ENCODE measurements at regions not wholly inside any gene's neighbourhood (a gene's known extent, or its start where the extent isn't known, plus 50 kb on each side); places are given as distances from the start of the nearest gene placed in this dataset.

DNA sequence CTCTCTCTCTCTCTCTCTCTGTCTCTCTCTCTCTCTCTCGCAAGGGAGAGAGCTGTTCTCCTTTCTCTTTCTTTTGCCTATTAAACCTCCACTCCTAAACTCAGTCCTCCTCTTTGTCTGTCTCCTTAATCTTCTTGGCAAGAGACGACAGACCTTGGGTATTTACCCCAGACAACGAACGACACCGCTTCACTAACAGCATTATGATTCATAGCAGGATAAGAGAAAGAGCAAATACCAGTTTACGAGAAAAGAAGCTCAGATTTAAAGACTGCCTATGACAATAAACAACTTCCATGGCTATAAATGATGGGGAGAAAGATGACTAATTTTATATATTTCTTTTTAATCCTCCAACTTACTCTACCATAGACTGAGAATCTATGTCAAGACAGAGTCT lies 1396.5 kb upstream of the CELF2 start:
- ATAC-seq (no peak), DNase-seq (no peak)
- Histone ChIP-seq H3K9me3 (no peaks in the 10 kb centered on the region), H3K36me3 (ENCODE audit: low read depth) (no peaks in the 10 kb centered on the region), H3K4me1 (ENCODE audit: low read depth) (no peaks in the 10 kb centered on the region), H3K4me3 (no peak overlapping the region)
- intact Hi-C loops (cut with DNase I, micrococcal nuclease): no loop called here
- TF ChIP-seq, protein P1, sequence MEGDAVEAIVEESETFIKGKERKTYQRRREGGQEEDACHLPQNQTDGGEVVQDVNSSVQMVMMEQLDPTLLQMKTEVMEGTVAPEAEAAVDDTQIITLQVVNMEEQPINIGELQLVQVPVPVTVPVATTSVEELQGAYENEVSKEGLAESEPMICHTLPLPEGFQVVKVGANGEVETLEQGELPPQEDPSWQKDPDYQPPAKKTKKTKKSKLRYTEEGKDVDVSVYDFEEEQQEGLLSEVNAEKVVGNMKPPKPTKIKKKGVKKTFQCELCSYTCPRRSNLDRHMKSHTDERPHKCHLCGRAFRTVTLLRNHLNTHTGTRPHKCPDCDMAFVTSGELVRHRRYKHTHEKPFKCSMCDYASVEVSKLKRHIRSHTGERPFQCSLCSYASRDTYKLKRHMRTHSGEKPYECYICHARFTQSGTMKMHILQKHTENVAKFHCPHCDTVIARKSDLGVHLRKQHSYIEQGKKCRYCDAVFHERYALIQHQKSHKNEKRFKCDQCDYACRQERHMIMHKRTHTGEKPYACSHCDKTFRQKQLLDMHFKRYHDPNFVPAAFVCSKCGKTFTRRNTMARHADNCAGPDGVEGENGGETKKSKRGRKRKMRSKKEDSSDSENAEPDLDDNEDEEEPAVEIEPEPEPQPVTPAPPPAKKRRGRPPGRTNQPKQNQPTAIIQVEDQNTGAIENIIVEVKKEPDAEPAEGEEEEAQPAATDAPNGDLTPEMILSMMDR (IDR thresholded peaks at IDR 0.05): no peak

DNA sequence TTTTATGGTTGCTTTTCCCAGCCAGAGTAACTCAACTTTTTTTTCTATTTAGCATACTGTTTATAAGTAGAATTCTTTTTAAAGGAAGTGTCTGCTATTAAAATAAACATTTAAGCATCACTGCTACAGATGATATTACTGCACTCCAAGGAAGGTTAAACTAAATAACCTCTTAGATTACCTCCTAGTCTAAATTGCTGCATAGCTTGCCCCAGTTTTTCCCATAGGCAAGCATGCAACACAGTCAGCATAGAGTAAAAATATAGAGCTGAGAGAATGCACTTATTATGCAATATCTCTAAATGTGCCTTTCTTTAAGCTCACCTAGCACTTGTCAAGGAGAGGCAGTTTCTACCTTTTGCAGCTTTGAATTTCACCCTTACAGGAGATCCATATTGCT lies 1392.4 kb upstream of the CELF2 start:
- TF ChIP-seq, protein P1 (IDR thresholded peaks at IDR 0.05): no peak
- Histone ChIP-seq H3K4me3 (no peak overlapping the region), H3K4me1 (ENCODE audit: low read depth) (no peaks in the 10 kb centered on the region), H3K36me3 (ENCODE audit: low read depth) (no peaks in the 10 kb centered on the region), H3K9me3 (peaks cover 6% of the 10 kb centered on the region)
- no peak for ATAC-seq
- intact Hi-C loops (cut with DNase I, micrococcal nuclease): no loop called here
- DNase-seq: no peak

DNA sequence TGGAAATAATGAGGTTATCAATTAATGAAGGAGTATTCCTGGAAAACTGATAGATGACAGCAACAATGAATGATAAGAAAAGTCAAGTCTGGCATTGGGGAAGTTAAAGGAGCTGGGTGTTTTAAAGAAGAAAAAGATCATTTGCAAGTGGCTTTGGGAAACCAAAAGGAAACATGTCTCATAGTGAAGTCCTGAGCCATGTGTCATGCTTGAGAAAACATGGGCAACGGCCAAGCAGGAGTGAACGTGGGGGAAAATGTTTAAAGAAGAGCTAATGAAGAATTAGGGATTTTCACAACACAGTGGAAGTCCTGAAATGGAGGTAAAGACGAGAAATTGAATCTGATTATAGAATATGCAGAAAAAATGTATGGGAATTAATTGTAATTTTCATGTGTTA lies 1383.2 kb upstream of the CELF2 start:
- Histone ChIP-seq H3K36me3 (ENCODE audit: low read depth) (no peaks in the 10 kb centered on the region), H3K4me3 (no peak overlapping the region), H3K4me1 (ENCODE audit: low read depth) (no peaks in the 10 kb centered on the region), H3K9me3 (peaks cover 5% of the 10 kb centered on the region)
- intact Hi-C loops (cut with DNase I, micrococcal nuclease): no loop called here
- ATAC-seq: no peak
- DNase-seq: no peak
- TF ChIP-seq, protein P1 (IDR thresholded peaks at IDR 0.05): no peak

DNA sequence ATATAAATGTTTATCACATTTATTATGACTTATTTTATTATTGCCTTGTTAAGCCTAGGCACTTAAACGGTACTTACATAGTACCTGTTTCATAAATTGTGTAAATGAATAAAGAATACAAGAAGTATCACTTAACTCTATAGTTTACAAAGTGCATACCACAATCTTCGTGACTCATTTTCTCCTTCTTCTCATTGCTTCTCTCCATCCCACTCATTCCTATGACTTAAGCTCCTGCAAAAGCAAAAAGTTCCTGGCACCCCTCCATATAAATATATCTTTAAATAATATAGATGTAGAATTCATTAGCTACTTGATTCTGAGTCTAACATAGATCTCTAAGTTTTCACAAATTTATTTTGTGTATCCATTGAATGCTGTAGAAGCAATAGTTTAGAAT lies 1382.0 kb upstream of the CELF2 start:
- peaks cover 5% of the 10 kb centered on the region for H3K9me3 ChIP-seq
- TF ChIP-seq, protein P1 (IDR thresholded peaks at IDR 0.05): no peak
- DNase-seq (no peak), ATAC-seq (no peak)
- no peaks in the 10 kb centered on the region for H3K4me1 ChIP-seq (ENCODE audit: low read depth)
- no peaks in the 10 kb centered on the region for H3K36me3 ChIP-seq (ENCODE audit: low read depth)
- intact Hi-C loops (cut with DNase I, micrococcal nuclease): no loop called here
- no peak overlapping the region for H3K4me3 ChIP-seq

DNA sequence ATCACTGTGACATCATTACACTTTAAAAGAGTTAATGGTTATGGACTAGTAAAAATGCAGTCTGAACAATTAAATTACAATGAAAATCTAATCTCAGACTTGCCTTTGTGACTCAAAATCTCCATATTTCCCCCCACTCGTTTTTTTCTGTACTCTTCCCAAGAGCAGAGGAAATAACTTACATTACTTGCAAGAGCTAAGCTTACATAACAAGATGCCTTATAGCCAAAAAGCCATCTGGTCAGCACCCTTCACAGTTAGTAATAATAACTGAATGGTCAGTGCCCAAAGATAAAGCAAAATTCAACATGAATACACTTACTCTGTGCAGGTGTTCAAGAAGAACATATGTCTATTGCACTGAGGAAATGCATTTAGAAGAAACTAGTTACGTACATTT lies 1381.5 kb upstream of the CELF2 start:
- no peak for ATAC-seq
- intact Hi-C loops (cut with DNase I, micrococcal nuclease): no loop called here
- Histone ChIP-seq H3K36me3 (ENCODE audit: low read depth) (no peaks in the 10 kb centered on the region), H3K4me3 (no peak overlapping the region), H3K4me1 (ENCODE audit: low read depth) (no peaks in the 10 kb centered on the region), H3K9me3 (peaks cover 3% of the 10 kb centered on the region)
- no peak for DNase-seq
- TF ChIP-seq, protein P1 (IDR thresholded peaks at IDR 0.05): no peak

DNA sequence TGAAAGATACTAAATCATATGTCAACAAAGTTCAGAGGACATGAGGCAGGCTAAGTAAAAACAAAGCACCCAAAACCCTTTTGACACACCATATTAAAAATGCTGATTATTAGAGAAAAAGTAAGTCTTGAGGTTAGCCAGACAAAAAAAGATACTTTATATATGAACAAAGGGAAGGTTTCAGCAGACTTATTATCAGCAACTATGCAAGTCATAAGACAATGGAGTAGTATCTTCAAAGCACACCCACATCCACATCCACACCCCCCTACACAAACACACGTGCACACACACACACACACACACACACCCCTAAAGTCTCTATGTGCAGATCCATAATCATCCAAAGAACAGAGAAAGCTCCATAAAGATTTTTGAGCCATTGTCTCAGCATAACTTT lies 1373.9 kb upstream of the CELF2 start:
- ATAC-seq (no peak), DNase-seq (no peak)
- intact Hi-C loops (cut with DNase I, micrococcal nuclease): no loop called here
- Histone ChIP-seq H3K4me3 (no peak overlapping the region), H3K4me1 (ENCODE audit: low read depth) (no peaks in the 10 kb centered on the region), H3K9me3 (peaks cover 22% of the 10 kb centered on the region), H3K36me3 (ENCODE audit: low read depth) (no peaks in the 10 kb centered on the region)
- TF ChIP-seq, protein P1 (IDR thresholded peaks at IDR 0.05): no peak

Data from mucosa of descending colon (tissue), 3 donors.